Tibial nerve (tissue), 4 donors: ENCODE measurements at regions not wholly inside any gene's neighbourhood (a gene's known extent, or its start where the extent isn't known, plus 50 kb on each side); places are given as distances from the start of the nearest gene placed in this dataset.

Source experiments
- DNase-seq, 2 donors: peaks; one replicate each; pipeline ENCODE4 v3.0.0-alpha.2; 2019; ENCODE audit warnings: low spot score in 2 of 2
- H3K27ac ChIP-seq, 4 donors: fragments of 200-600 bp; sonication (generic) in 3 of 4; one replicate each; pipeline ENCODE4 v1.5.1; 2017 to 2019; ENCODE audit warnings: mild to moderate bottlenecking in 1 of 4
- H3K27me3 ChIP-seq, 2 donors: fragments of 200-600 bp; sonication (generic) in 1 of 2; one replicate each; pipeline versions ENCODE4 v1.5.1 to v1.6.0; 2017 to 2019
- H3K36me3 ChIP-seq, 3 donors: fragments of 200-600 bp; sonication (generic); one replicate each; pipeline ENCODE4 v1.5.1; 2018 to 2019
- H3K4me1 ChIP-seq, 4 donors: fragments of 200-600 bp; sonication (generic) in 3 of 4; one replicate each; pipeline ENCODE4 v1.5.1; 2017 to 2019
- H3K4me3 ChIP-seq, 4 donors: fragments of 200-600 bp; sonication (generic) in 3 of 4; one replicate each; pipeline ENCODE4 v1.5.1; 2017 to 2019; ENCODE audit warnings: mild to moderate bottlenecking in 1 of 4, moderate library complexity in 1 of 4
- H3K9me3 ChIP-seq, 4 donors: fragments of 200-600 bp; sonication (generic) in 3 of 4; one replicate each; pipeline ENCODE4 v1.5.1; 2017 to 2019
- CTCF ChIP-seq, 5 experiments: fragments of 200-600 bp in 3 of 5; fragments of 450-650 bp in 2 of 5; sonication (generic) in 3 of 5; IDR thresholded peaks; one replicate each; pipeline ENCODE4 v1.5.1; 2016 to 2019; ENCODE audit warnings: antibody characterized with exemption in 5 of 5, mild to moderate bottlenecking in 3 of 5, moderate library complexity in 2 of 5
- EP300 ChIP-seq, 2 donors: sonication (generic); formaldehyde crosslinking; IDR thresholded peaks; one replicate each; pipeline ENCODE4 v1.6.1; 2017; ENCODE audit warnings: antibody characterized with exemption in 2 of 2, mild to moderate bottlenecking in 1 of 2
- POLR2A ChIP-seq, 2 donors: fragments of 450-650 bp; IDR thresholded peaks; one replicate each; pipeline ENCODE4 v1.6.1; 2017; ENCODE audit warnings: antibody characterized with exemption in 2 of 2, mild to moderate bottlenecking in 2 of 2, moderate library complexity in 2 of 2
- WGBS, 2 donors: methylation state at CpG; one replicate each; pipeline ENCODE4 v1.1.5; 2018; 5-methylcytosine and 5-hydroxymethylcytosine counted together

GRCh38 chr12:114172135-114172534 is 206.0 kb upstream of the RBM19 start:
- TF ChIP-seq POLR2A (IDR thresholded peaks at IDR 0.05) = no peak
- TF ChIP-seq EP300 (IDR thresholded peaks at IDR 0.05) = no peak
- TF ChIP-seq CTCF (IDR thresholded peaks at IDR 0.05) = no peak
- Histone ChIP-seq H3K27me3 (no peaks in the 10 kb centered on the region), H3K4me3 (no peak overlapping the region), H3K4me1 (no peaks in the 10 kb centered on the region), H3K36me3 (no peaks in the 10 kb centered on the region), H3K27ac (no peak overlapping the region), H3K9me3 (no peaks in the 10 kb centered on the region)
- 84 to 86% methylated on average over 4 of the region's 4 CpGs for WGBS, 2 donors
- DNase-seq = no peak

- no peaks in the 10 kb centered on the region for H3K9me3 ChIP-seq
- TF ChIP-seq EP300 (IDR thresholded peaks at IDR 0.05) = no peak
- TF ChIP-seq POLR2A (IDR thresholded peaks at IDR 0.05) = no peak
- TF ChIP-seq CTCF (IDR thresholded peaks at IDR 0.05) = no peak
- no peaks in the 10 kb centered on the region for H3K36me3 ChIP-seq
- H3K27me3 ChIP-seq = no peaks in the 10 kb centered on the region
- H3K27ac ChIP-seq = no peak overlapping the region
- no peak for DNase-seq
- 55 to 60% methylated on average over 1 to 2 of the region's 2 CpGs for WGBS, 2 donors
- no peak overlapping the region for H3K4me3 ChIP-seq
- no peaks in the 10 kb centered on the region for H3K4me1 ChIP-seq
Observed at GRCh38 chr12:114168061-114168460, 201.9 kb upstream of the RBM19 start.

GRCh38 chr12:114167431-114167830 is 201.3 kb upstream of the RBM19 start:
- whole genome bisulfite sequencing, 2 donors = 94 to 95% methylated on average over 1 of the region's 1 CpG
- Histone ChIP-seq H3K36me3 (no peaks in the 10 kb centered on the region), H3K27ac (no peak overlapping the region), H3K9me3 (no peaks in the 10 kb centered on the region), H3K4me3 (no peak overlapping the region), H3K27me3 (no peaks in the 10 kb centered on the region), H3K4me1 (no peaks in the 10 kb centered on the region)
- DNase-seq = no peak
- TF ChIP-seq POLR2A (IDR thresholded peaks at IDR 0.05) (no peak), EP300 (IDR thresholded peaks at IDR 0.05) (no peak), CTCF (IDR thresholded peaks at IDR 0.05) (no peak)

- Histone ChIP-seq H3K36me3 (no peaks in the 10 kb centered on the region), H3K9me3 (no peaks in the 10 kb centered on the region), H3K27me3 (no peaks in the 10 kb centered on the region), H3K4me1 (no peaks in the 10 kb centered on the region), H3K27ac (no peak overlapping the region), H3K4me3 (no peak overlapping the region)
- DNase-seq = no peak
- 8 to 10% methylated on average over 7 of the region's 7 CpGs for WGBS, 2 donors
- no peak for TF ChIP-seq POLR2A (IDR thresholded peaks at IDR 0.05)
- no peak for TF ChIP-seq EP300 (IDR thresholded peaks at IDR 0.05)
- TF ChIP-seq CTCF (IDR thresholded peaks at IDR 0.05) = peak in 1 of 5 experiments; percentile 12
Observed at GRCh38 chr12:114166362-114166761, 200.2 kb upstream of the RBM19 start.

GRCh38 chr12:114165921-114166320 is 199.8 kb upstream of the RBM19 start:
- no peak for DNase-seq
- H3K4me3 ChIP-seq = no peak overlapping the region
- TF ChIP-seq POLR2A (IDR thresholded peaks at IDR 0.05) (no peak), CTCF (IDR thresholded peaks at IDR 0.05) (no peak), EP300 (IDR thresholded peaks at IDR 0.05) (no peak)
- WGBS, 2 donors = 78 to 81% methylated on average over 1 of the region's 1 CpG
- H3K27ac ChIP-seq = no peak overlapping the region
- H3K9me3 ChIP-seq = no peaks in the 10 kb centered on the region
- H3K36me3 ChIP-seq = no peaks in the 10 kb centered on the region
- H3K4me1 ChIP-seq = no peaks in the 10 kb centered on the region
- H3K27me3 ChIP-seq = no peaks in the 10 kb centered on the region
